Stomach (tissue), 4 donors: ENCODE measurements at regions not wholly inside any gene's neighbourhood (a gene's known extent, or its start where the extent isn't known, plus 50 kb on each side); places are given as distances from the start of the nearest gene placed in this dataset.

Experiments
- CTCF ChIP-seq, 7 experiments: fragments of 450-650 bp in 4 of 7; fragments of 200-600 bp in 3 of 7; sonication (generic) in 3 of 7; IDR thresholded peaks; one replicate each; pipeline ENCODE4 v1.5.1; 2016 to 2019; ENCODE audit warnings: antibody characterized with exemption in 7 of 7, control low read depth in 2 of 7, mild to moderate bottlenecking in 1 of 7
- EP300 ChIP-seq: sonication (generic); formaldehyde crosslinking; IDR thresholded peaks from one replicate; pipeline ENCODE4 v1.6.1; 2017; ENCODE audit warnings: antibody characterized with exemption
- POLR2A ChIP-seq, 4 donors: fragments of 450-650 bp; IDR thresholded peaks; one replicate each; pipeline ENCODE4 v1.6.1; 2016; ENCODE audit warnings: antibody characterized with exemption in 4 of 4, control low read depth in 2 of 4, mild to moderate bottlenecking in 1 of 4, moderate library complexity in 1 of 4
- POLR2AphosphoS5 ChIP-seq, 3 donors: sonication (generic); formaldehyde crosslinking; IDR thresholded peaks; one replicate each; pipeline ENCODE4 v1.6.1; 2016; ENCODE audit warnings: antibody characterized with exemption in 3 of 3

DNA sequence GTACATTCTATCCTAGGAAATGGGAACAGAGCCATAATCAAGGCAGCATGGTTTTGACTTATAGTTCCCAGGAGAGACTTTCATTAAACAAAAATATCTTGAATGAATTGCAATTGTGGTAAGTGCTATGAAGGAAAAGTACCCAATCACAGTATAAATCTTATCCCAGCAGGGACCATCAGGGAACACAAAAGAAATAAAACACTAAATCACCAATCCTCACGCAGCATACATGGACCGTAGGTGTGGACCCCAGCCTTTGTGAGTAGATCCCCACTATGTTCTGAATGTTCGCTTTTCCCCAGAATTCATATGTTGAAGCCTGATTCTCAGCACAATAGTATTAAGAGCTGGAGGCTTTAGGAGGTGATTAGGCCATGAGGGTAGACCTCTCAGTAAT, 925.0 kb upstream of the RBFOX1 start:
- no peak for TF ChIP-seq CTCF (IDR thresholded peaks at IDR 0.05)
- no peak for TF ChIP-seq POLR2A (IDR thresholded peaks at IDR 0.05)
- no peak for TF ChIP-seq POLR2AphosphoS5 (IDR thresholded peaks at IDR 0.05)
- TF ChIP-seq EP300: no peak
